Activated CD8-positive, alpha-beta T cell treated with anti-CD3 and anti-CD28 coated beads, Interleukin-2, amount 10 ng/mL, durations not matched to agents 7 days and 5 days (primary cell): ENCODE measurements at regions not wholly inside any gene's neighbourhood (a gene's known extent, or its start where the extent isn't known, plus 50 kb on each side); places are given as distances from the start of the nearest gene placed in this dataset.

Experiments used
- ATAC-seq: fragments of 150-1000 bp; cut with Tn5 transposase; one replicate; pipeline ENCODE4 v1.10.0; 2021; ENCODE audit warnings: moderate library complexity
- CTCF ChIA-PET: fragments of 350-600 bp; sonication (Branson Sonifier 250); formaldehyde crosslinking; loops from one replicate; lab custom pipeline; 2021; ENCODE audit warnings: antibody characterized with exemption; lab: Charles Lee
- POLR2A ChIA-PET: fragments of 350-600 bp; sonication (Branson Sonifier 250); formaldehyde crosslinking; loops from one replicate; lab custom pipeline; 2021; ENCODE audit warnings: antibody characterized with exemption; lab: Charles Lee
- DNase-seq: peaks from one replicate; pipeline ENCODE4 v3.0.0-alpha.2; 2020
- H3K27ac Mint-ChIP-seq: one replicate; pipeline ENCODE4 v1.8.0; 2021; ENCODE audit warnings: mild to moderate bottlenecking, mixed read lengths
- H3K27me3 Mint-ChIP-seq: one replicate; pipeline ENCODE4 v1.8.0; 2021; ENCODE audit warnings: low read depth, mixed read lengths
- H3K36me3 Mint-ChIP-seq: one replicate; pipeline ENCODE4 v1.8.0; 2021; ENCODE audit warnings: low read depth, mixed read lengths
- H3K4me1 Mint-ChIP-seq: one replicate; pipeline ENCODE4 v1.8.0; 2021; ENCODE audit warnings: low read depth, mixed read lengths
- H3K4me3 Mint-ChIP-seq: one replicate; pipeline ENCODE4 v1.8.0; 2021; ENCODE audit warnings: mild to moderate bottlenecking, mixed read lengths
- H3K9me3 Mint-ChIP-seq: one replicate; pipeline ENCODE4 v1.8.0; 2022; ENCODE audit warnings: mixed read lengths; ENCODE audit not compliant: insufficient read depth

DNA sequence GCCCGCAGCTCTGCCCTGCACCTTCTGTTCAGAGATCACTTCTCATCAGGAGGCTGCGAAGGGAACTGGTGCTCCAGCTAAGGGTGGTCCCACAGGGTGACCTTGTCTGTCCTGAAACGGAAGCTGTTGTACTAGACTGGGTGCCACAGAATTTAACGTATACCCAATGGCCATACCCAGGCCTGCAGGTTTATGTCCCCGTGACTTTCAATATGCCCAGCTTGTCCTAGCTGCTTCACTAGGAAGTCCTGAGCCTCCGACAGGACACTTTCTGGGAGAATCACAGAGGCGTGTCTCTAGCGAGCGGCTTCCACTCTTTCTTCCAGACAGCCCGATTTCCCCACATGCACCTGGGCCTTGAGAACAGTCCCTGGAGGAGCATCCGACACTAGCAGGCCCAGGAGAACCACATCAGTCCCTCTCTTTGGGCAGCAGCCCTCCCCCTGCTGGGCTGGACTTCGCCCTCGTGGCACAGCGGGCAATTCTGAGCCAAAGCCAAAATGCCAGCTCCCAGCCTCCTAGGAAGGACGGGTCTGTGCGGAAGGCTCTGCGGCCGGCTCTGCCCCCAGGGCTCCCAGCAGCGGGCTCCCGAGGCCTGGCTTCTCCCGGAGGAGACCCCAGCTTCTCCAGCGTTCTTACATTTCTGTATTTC is 91.9 kb upstream of the OTOS start:
- POLR2A ChIA-PET: interaction anchor here (0.6 kb wide), 1 partner anchor 337 kb away, joined by 3 read pairs; no protein-coding TSS in a partner anchor
- ATAC-seq (no peak), DNase-seq (no peak)
- H3K4me1 Mint-ChIP-seq: peaks cover 2% of the 10 kb centered on the region
- no peak overlapping the region for H3K27ac Mint-ChIP-seq
- H3K27me3 Mint-ChIP-seq: no peaks in the 10 kb centered on the region
- peaks cover 6% of the 10 kb centered on the region for H3K9me3 Mint-ChIP-seq
- CTCF ChIA-PET: interaction anchor here (0.8 to 1.4 kb wide), 4 partner anchors 10 to 206 kb away, joined by 3 to 5 read pairs (median 4); no protein-coding TSS in a partner anchor
- H3K36me3 Mint-ChIP-seq: no peaks in the 10 kb centered on the region
- H3K4me3 Mint-ChIP-seq: no peak overlapping the region

DNA sequence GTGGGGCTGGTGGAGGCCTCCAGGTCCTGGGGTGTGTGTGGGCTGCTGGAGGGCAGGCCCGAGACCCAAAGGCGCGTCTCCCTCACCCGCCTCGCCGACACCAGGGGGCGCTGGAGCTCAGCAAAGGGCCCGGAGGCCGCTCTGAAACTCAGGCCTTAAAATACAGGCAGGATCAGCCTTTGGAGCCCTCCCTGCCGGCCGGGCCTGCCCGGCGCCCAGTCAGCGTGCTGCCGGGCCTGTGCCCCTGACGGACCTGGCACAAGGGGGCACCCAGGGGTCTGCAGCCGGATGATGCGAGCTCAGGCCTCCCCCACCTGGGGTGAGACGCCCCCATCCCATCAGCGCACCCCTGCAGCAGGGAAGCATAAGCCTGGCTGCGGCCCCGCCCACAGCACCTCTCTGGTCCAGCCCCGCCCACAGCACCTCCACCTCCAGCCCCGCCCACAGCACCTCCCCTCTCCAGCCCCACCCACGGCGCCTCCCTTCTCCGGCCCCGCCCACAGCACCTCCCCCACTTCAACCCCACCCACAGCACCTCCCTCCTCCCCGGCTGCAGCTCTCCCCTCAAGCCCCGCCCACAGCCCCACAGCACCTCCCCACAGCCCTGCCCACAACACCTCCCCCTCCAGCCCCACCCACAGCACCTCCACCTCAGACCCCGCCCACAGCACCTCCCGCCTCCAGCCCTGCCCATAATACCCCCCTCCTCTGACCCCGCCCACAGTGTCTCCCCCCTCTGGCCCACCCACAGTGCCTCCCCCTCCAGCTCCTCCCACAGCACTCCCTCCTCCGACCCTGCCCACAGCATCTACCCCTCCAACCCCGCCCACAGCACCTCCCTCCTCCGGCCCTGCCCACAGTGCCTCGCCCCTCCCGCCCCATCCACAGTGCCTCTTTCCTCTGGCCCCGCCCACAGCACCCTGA is 92.8 kb upstream of the OTOS start:
- no peak overlapping the region for H3K27ac Mint-ChIP-seq
- POLR2A ChIA-PET: interaction anchor here (0.6 kb wide), 1 partner anchor 336 kb away, joined by 3 read pairs; no protein-coding TSS in a partner anchor
- ATAC-seq: peak; percentile 72

DNA sequence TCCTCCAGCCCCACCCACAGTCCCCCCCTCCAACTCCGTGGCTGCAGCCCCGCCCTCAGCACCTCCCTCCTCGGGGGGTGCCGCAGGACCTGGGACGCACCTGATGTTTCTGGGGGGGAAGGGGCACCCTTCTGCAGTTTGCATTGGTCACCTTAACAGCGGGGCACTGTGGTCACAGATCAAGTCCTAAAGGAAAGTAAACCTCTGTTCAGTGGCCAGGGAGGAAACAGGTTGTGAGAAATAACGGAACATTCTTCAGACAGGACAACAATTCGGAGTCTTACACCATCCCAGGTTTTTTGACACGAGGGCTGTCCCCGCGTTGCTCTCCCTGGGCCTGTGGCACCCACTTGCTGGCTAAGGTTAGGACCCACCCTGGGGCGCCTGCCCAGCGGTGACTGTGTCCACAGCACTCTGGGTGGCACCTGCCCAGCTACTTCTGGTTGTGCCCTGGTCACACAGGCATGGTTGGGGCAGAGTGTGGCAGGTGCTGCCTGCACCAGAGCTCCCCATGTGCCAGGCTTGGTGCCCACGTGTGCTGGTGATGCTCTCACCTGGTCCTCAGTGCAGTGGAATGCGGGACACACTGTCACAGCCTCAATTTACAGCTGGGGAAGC is 93.5 kb upstream of the OTOS start:
- POLR2A ChIA-PET: no interaction called here
- H3K4me3 Mint-ChIP-seq: no peak overlapping the region

More for the DNA sequence above, 92.8 kb upstream of the OTOS start:
- no peaks in the 10 kb centered on the region for H3K36me3 Mint-ChIP-seq
- H3K4me3 Mint-ChIP-seq: no peak overlapping the region
- CTCF ChIA-PET: interaction anchor here (0.8 to 1.4 kb wide), 2 partner anchors 11 to 15 kb away, joined by 4 to 5 read pairs; no protein-coding TSS in a partner anchor
- peak; percentile 74 for DNase-seq
- H3K9me3 Mint-ChIP-seq: peaks cover 6% of the 10 kb centered on the region
- H3K27me3 Mint-ChIP-seq: peaks cover 2% of the 10 kb centered on the region
- H3K4me1 Mint-ChIP-seq: peaks cover 2% of the 10 kb centered on the region

DNA sequence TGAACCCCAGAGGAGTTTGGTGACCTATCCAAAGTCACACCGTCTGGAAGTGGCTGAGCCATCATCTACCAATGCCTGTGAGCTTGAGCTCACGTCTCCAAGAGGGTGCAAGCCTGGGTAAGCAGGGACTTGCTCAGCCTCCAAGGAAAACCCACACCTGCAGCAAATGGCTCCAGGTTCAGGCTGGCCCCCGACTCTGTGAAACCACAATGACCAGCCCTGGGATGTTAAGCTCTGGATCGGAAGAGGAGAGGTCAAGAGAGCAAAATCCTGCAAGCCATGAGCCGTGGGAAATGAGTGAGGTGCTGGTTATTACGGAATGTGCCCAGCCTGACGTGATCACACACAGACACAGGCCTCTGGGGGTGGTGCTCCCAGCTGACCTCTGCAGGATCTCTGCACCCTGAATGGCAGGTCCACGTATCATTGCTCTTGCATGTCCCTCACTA is 94.1 kb upstream of the OTOS start:
- no peak overlapping the region for H3K27ac Mint-ChIP-seq
- ATAC-seq: no peak
- peaks cover 2% of the 10 kb centered on the region for H3K4me1 Mint-ChIP-seq
- no peak for DNase-seq
- no peak overlapping the region for H3K4me3 Mint-ChIP-seq
- H3K36me3 Mint-ChIP-seq: no peaks in the 10 kb centered on the region
- peaks cover 8% of the 10 kb centered on the region for H3K27me3 Mint-ChIP-seq
- ChIA-PET POLR2A (no interaction called here), CTCF (no interaction called here)
- H3K9me3 Mint-ChIP-seq: no peaks in the 10 kb centered on the region

More for the DNA sequence above, 93.5 kb upstream of the OTOS start:
- Mint-ChIP-seq H3K27ac (no peak overlapping the region), H3K4me1 (peaks cover 2% of the 10 kb centered on the region), H3K36me3 (no peaks in the 10 kb centered on the region), H3K27me3 (peaks cover 2% of the 10 kb centered on the region), H3K9me3 (peaks cover 4% of the 10 kb centered on the region)
- peak; percentile 7 for ATAC-seq
- CTCF ChIA-PET: interaction anchor here (1.4 kb wide), 1 partner anchor 12 kb away, joined by 4 read pairs; no protein-coding TSS in a partner anchor
- no peak for DNase-seq

DNA sequence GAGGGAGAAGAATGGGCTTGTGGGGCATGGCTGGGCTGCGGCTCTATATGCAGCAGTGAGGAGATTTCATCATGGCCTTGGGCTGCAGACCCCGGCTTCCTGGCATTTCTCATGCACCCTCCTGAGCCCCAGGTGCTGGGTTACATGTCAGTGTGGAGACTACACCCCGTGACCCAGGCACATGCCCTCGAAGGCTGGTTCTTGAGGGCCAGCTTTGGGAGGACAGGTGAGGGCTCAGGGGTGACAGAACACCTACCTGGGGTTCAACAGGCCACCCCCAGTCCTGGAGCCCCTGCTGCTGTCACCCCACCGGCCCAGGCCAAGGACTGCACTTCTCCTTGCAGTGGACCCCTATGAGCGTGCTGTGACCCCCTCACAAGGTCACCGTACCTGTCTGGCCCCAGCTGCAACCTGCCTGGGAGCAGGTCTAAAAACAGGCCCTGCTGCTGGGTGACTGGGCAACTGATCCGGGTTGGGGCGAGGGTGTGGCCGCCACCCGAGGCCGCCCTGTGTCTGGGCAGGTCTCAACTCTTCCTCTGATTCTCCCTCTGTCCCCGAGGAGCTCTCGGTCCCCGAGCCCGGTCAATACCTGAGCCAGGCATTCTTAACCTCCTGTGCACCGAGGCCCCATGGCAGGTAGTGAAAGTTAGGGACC is 94.8 kb upstream of the OTOS start:
- Mint-ChIP-seq H3K27me3 (peaks cover 8% of the 10 kb centered on the region), H3K4me1 (peaks cover 2% of the 10 kb centered on the region), H3K9me3 (no peaks in the 10 kb centered on the region), H3K36me3 (no peaks in the 10 kb centered on the region), H3K4me3 (no peak overlapping the region), H3K27ac (no peak overlapping the region)
- ATAC-seq (no peak), DNase-seq (no peak)
- ChIA-PET POLR2A (no interaction called here), CTCF (no interaction called here)

DNA sequence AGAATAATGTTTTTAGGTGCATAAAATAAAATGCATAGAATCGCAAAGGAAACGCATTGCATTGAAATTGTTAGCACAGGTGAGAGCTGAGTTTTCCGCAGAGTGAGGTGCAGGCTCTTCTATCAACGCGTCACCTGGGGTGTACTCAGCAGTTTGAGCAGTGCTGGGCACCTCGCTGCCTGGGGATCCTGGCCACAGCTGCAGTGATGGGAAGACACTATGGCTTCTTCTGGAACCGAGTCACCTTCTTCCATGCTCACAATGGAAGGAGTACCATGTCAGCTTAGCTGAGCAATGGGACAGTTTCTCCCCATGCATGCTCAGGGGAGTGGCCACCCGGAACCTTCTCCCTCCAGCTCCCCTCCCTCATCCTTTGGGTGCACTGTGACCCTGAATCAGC is 95.4 kb upstream of the OTOS start:
- peaks cover 10% of the 10 kb centered on the region for H3K27me3 Mint-ChIP-seq
- H3K4me1 Mint-ChIP-seq: peaks cover 2% of the 10 kb centered on the region
- CTCF ChIA-PET: no interaction called here
- ATAC-seq: no peak
- no peak for DNase-seq
- no peaks in the 10 kb centered on the region for H3K9me3 Mint-ChIP-seq
- H3K4me3 Mint-ChIP-seq: no peak overlapping the region
- no peak overlapping the region for H3K27ac Mint-ChIP-seq
- H3K36me3 Mint-ChIP-seq: no peaks in the 10 kb centered on the region
- POLR2A ChIA-PET: no interaction called here

DNA sequence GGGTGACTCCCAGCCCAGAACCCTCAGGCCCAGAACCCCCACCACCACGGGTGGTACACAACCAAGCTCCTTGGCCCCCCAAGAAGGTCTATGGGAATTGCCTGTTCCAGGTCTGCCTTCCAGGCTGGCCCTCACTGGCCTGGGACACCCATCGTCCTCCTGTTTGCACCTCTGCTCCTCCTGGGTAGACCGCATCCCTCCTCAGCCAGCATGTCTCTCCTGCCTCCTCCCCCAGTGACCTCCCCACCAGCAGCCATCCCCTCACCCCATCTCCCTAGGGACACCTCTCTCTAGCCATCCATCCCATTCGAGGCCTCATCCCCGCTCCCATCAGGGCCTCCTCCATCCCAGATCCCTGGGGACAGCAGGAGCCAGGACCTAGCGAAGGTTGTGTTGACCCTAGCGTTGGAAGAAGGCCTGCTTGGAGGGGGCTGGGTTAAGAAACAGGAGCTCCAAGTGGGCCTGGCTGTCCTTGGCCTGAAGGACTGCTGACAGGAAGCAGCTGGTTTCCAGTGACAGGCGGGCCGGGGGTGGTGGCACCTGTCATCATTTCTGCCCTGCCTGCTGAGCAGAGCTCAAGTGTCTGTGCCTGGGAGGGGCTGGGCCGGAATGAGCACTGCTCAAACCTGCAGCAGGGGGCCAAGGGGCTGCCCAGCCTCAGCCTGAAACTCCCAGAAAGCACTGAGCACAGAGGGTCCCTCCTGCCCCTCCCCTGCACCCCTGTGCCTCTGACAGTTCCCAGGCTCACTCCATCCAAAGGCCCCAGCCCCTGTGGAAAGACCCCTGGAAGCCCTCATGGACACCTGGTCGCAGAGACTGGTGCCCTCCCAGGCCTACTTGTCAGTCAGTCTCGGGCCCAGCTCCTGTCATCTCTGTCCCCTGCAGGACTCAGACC is 96.0 kb upstream of the OTOS start:
- POLR2A ChIA-PET: no interaction called here
- CTCF ChIA-PET: no interaction called here
- no peak overlapping the region for H3K27ac Mint-ChIP-seq
- DNase-seq: no peak
- H3K4me1 Mint-ChIP-seq: peaks cover 2% of the 10 kb centered on the region
- no peaks in the 10 kb centered on the region for H3K9me3 Mint-ChIP-seq
- no peaks in the 10 kb centered on the region for H3K36me3 Mint-ChIP-seq
- H3K27me3 Mint-ChIP-seq: peaks cover 10% of the 10 kb centered on the region
- H3K4me3 Mint-ChIP-seq: no peak overlapping the region
- ATAC-seq: no peak

DNA sequence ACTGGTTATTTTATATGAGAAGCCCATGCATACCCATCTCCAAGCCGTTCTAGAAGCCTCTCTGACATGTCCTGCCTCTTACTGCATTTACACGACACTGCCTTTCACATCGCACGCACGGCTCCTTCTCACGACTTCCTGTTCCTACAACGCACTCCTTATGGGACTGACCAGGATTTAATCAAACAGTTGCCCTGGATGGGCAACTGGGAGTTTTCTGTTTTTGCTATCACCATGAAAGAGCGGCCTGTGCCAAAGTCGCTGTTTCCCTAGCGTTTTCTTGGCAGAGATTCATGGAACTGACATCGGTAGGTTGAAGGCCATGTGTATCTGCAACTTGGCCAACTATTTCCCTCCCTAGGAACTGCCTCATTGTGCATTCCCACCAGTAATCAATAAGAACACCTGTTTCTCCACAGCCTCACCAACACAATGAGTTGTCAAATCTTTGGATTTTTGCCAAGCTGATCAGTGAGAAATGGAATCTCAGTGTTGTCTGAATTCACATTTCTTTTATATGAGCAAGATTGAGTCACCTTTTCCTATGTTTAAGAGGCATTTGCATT is 97.2 kb upstream of the OTOS start:
- Mint-ChIP-seq H3K27me3 (peaks cover 15% of the 10 kb centered on the region), H3K9me3 (no peaks in the 10 kb centered on the region), H3K36me3 (no peaks in the 10 kb centered on the region), H3K27ac (no peak overlapping the region), H3K4me3 (no peak overlapping the region), H3K4me1 (peaks cover 2% of the 10 kb centered on the region)
- ATAC-seq: no peak
- ChIA-PET POLR2A (no interaction called here), CTCF (no interaction called here)
- DNase-seq: no peak

DNA sequence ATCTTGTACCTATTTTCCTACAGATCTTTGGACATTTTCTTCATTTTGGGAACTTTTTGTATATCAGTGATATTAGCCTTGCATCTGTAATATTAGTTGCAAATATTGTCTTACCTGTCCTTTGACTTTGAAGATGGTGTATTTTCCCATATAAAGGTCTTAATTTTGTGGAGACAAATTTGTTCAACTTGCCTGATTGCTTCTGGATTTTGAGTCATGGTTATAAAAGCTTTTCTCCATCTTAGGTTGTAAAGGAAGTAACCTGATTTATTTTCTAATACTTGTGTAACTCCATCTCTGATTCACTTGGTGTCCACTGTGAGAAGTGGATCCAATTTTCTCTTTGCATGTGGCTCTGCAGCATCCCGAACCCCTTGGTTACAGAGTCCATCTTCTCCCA is 97.7 kb upstream of the OTOS start:
- Mint-ChIP-seq H3K36me3 (no peaks in the 10 kb centered on the region), H3K9me3 (no peaks in the 10 kb centered on the region), H3K4me3 (no peak overlapping the region), H3K27ac (no peak overlapping the region), H3K27me3 (peaks cover 15% of the 10 kb centered on the region), H3K4me1 (peaks cover 2% of the 10 kb centered on the region)
- DNase-seq (no peak), ATAC-seq (no peak)
- CTCF ChIA-PET: no interaction called here
- POLR2A ChIA-PET: no interaction called here

DNA sequence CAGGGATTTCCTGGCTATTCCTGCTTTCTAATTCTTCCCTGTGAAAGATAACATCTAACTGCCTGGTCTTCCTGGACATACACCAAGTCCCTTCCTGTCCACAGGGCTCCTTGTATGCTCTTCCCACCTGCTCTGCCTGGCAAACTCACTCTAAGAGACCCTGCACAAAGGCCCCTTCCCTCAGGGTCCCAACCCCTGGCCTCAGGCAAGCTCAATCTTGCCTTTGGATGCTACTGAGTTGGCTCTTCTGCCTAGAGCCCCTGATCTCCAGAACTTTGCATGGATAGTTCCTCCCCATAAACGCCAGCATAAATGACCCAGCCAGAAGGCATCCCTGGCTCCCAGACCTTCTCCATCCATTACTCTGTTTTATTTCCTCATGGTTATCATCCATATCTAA is 98.3 kb upstream of the OTOS start:
- CTCF ChIA-PET: no interaction called here

More for the DNA sequence above, 98.3 kb upstream of the OTOS start:
- Mint-ChIP-seq H3K4me3 (no peak overlapping the region), H3K27ac (no peak overlapping the region), H3K4me1 (peaks cover 2% of the 10 kb centered on the region), H3K9me3 (no peaks in the 10 kb centered on the region), H3K27me3 (peaks cover 15% of the 10 kb centered on the region), H3K36me3 (no peaks in the 10 kb centered on the region)
- ATAC-seq: no peak
- POLR2A ChIA-PET: no interaction called here
- DNase-seq: no peak
